HG02938 (cell line): ENCODE measurements at regions not wholly inside any gene's neighbourhood (a gene's known extent, or its start where the extent isn't known, plus 50 kb on each side); places are given as distances from the start of the nearest gene placed in this dataset.

ENCODE experiments used
- ATAC-seq: cut with Tn5 transposase; IDR thresholded peaks from one replicate; pipeline ENCODE4 v1.9.1; 2021; ENCODE audit warnings: mild to moderate bottlenecking, moderate library complexity; ENCODE audit not compliant: unreplicated experiment

DNA sequence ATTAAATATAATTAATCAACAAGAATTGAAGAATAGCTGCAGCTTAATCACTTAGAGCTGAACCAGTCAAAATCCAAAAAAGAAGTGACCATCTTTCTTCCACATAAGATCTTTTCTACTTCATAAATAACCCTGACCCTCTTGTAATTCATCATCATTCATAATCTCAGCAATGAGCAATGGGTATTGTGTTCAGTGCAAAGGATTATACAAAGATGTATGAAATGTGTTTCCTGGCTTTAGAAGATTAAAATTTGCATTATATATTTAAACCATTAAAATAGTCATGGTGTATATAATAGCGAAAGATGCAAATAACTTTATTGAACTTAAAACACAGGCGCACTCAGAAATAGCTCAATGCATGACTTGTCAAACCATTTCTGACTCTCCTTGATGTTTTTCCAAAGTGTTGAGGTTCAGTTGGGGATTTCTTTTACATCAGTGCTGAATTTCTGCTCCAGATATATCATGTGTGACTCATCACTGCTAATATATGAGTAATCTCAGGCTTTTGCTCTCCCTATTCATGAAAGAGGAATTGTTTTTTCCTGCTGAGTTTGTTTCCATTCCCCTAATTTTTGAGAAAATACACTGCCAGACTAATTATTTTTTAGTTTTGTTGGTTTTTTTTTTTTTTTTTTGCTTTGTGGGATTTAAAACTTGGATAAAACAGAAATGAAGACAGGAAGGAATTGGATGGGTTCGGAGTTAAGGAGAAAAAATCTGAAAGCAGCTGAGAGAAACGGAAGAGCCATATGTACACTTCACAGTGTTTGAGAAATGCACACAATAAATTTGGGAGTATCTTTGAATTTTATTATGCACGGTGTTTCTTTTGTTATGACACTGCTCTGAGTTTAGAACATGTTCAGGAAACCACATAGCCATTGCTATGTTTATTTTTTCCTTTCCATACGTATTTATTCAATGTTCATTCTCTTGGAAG lies 290.1 kb upstream of the PCDH7 start:
- no peak for ATAC-seq

DNA sequence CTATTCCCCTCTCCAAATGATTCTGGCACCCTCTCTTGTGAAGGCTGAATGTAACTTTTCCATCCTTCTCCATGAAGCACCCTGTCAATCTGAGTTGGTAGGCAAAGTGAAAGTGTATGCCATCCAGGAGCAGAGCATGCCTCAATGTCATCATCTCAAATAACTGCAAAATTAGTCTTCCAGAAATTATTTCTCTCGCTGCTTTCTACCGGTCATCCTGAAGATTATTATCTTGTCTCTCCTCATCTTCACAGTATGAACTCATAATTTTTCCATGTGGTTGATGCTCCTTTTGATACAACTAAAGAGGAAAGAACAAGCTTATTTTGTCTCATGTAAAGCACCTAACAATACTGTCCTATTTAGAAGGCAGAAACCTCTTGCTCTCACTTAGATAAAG lies 285.5 kb upstream of the PCDH7 start:
- no peak for ATAC-seq

DNA sequence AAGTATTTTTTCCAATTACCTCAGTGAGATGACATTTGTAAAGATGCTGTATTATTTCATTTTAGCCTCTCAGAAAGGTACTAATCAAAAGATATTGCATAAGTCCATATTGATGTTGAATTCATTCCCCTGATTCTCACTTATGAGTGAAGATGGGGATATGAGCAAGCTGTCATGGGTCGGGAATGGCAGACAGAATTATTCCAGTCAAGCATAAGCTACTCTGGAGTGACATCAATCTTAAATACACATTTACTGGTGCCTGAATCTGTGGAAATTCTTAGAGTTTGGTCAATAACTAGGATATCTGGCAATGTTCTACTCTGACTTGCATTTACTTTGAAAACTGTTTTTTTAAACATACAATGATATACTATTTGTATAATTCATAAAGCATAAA lies 283.8 kb upstream of the PCDH7 start:
- ATAC-seq, result no peak

DNA sequence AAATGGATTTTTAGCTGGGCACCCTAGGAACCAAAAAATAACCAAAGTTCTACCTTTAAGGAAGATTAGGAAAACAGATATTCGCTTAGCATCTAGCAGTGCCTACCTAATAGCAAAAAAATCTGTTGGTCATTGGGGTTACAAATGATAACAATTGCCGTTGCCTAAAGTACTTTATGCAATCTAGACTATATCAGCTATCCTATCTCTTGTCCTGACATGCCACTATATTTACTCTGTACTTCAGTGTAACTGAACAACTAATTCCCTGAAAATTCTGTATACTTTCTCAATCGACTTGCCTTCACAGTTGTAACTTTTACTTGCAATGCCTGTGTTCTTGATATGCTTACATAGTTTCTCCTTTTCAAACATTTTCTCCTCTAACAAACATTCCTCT lies 282.9 kb upstream of the PCDH7 start:
- ATAC-seq, result no peak

DNA sequence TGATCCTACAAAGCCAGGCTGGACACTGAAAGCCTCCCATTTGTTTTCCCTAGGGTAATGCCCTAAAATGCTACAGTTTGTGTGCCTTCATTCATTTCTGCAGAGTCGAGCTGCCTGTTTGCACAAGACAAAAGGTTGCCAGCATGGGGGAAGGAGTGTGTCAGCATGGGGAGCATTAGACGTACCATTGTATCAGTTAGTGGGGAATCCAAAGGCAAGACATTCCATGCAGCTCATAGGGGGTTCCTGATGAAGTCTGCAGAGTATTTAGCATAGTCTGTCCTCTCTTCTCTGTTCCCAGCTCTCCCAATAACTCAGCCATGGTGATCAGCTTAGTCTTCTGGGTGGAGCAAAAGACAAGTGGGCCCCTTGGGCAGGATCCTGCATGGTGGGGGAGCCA lies 276.9 kb upstream of the PCDH7 start:
- no peak for ATAC-seq

DNA sequence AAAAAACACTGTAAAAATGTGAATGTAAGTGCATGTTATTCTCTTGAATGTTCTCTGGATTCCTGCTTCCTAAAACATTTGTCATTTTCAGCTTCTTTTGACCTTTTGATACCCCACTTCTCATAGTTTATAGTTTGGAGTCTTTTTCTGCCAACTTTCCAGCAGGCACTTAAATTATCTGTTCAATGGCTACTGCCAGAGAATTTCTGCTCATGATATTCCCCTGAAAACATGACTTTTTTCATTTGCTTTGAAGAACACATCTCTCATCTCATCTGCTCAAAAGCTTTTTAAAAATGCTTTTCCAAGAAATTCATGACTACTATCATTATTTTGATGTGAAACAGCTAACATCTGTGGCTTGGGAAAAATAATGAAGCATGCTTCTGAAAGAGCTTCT lies 269.7 kb upstream of the PCDH7 start:
- no peak for ATAC-seq

DNA sequence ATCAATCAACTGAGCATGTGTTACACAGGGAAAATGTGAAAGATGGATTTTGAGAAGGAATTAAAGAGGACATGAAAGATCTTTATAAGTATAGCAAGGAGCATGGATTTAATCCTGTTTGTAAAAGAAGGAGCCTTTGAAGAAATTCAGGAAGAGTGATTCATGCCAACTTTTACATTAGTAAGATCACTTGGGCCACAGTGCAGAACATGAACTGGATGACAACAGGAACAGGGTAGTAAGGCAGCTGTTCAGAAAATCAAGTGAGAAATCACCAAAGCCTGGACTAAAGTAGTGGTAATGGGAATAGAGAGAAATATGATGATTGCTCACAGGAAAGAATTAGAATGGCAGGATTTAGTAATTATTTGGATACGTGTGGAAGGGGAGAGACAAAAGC lies 265.7 kb upstream of the PCDH7 start:
- no peak for ATAC-seq

DNA sequence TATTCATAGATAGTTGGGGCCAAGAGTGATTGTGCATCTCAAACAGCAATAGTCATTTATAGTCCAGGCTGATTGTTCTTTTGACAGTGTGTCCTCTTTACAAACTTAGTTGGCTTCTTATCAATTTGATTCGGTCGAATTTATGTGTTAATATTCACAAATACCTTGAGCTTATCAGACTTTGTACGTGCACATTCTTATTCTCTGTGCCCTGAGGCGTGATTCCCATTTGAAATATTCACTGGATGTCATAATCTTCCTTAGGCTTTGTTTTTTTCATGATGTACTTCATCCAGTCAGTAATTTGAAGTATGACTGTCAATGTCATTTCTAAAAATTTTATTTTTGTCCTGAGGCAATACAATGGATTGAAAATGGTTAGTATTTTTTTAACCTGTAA lies 263.5 kb upstream of the PCDH7 start:
- ATAC-seq, result no peak

DNA sequence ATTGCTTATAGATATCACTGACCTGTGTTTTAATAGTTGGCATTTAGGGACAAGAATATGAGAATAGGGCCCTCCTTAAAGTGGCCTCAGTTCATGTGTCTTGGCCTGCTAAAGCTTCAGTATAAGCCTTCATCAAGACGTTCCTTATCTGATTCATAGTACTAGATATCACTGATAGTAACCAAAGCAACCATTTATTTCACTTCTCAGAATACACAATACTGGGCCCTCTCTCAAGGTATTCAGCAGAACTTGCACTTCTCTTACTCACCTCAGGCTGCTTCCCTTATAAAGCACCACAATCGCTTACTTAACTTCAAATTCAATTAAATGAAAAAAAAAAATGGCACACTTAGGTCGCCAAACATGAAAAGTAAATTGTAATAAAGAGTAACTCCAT lies 259.4 kb upstream of the PCDH7 start:
- no peak for ATAC-seq

DNA sequence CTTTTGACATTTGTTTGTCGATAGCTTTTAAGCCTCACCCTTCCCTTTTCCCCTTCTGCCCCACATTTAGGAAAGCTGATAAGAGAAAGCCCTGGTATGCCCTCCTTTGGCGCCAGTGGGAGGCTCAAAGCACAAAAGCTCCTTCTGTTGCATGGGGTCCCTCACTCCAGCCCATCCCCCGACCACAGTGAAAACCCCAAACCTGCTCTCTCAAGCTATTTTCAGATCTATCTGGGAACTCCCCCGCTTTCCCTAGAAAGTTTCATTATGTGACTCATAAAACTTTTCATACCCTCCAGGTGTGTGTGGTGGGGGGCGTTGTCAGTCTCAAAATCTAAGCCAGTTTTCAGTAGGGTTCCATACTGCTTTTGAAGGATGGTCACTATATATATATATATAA lies 259.0 kb upstream of the PCDH7 start:
- no peak for ATAC-seq

DNA sequence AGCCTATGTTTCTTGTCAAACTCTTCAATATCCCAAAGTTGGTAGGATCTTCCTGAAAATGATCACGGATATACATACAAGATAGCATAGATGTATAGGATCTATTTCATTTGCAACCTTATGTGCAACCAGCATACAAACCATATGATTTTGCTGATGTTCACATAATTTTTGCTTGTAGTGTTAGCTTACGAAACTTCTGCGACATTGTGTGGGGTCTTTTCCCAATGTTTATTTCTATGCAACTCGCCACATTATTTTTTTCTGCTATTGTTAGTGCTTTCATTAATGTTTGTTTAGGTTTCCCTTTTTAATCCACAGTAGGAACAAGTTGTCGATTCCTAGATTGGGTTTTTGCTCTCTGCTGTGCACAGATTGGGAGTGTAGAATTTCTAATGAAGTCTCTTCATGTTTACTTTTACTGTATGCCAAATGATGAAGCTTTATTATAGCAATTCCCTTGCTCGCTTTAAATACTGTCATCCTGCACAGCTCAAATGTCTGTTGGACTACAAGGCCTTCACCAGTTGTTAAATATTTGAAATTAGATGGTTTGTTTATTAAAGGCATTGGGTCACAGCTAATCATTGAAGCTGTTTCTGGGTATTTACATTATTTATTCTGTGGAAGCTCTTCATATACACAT lies 257.6 kb upstream of the PCDH7 start:
- no peak for ATAC-seq

DNA sequence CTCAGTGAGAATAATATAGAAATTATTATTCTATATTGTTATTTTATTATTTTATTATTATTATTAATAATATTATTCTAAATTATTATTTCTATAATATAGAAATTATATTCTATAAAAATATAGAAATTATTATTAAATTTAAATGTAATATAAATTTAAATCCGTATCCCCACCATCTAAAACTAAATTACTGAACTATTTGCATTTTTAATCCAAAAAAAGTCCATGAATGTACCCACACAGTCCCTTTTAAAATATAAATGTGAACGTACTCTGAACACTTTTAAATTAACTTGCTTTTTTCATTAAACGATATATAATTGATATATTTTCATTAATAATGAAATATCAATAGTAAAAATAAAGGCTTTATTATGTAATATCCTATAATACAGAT lies 248.3 kb upstream of the PCDH7 start:
- ATAC-seq, result no peak

DNA sequence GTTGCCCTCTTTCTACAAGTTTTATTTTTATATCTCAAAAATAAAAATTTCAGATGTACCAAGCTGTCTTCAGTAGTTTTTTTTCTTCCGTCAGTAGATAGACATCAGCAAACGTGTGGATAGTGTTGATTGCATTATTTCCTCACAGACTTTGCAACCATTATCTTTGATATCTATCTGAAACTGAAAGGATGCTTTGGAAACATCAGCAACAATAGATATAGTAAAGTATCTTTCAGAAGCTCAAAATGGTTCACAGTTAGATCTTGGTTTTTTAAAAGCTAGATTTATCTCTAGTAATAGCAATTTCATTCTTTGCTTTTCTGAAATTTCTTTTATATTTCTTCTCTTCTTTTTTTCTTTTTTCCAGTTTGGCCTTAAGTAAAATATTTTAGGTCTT lies 246.9 kb upstream of the PCDH7 start:
- ATAC-seq, result no peak

DNA sequence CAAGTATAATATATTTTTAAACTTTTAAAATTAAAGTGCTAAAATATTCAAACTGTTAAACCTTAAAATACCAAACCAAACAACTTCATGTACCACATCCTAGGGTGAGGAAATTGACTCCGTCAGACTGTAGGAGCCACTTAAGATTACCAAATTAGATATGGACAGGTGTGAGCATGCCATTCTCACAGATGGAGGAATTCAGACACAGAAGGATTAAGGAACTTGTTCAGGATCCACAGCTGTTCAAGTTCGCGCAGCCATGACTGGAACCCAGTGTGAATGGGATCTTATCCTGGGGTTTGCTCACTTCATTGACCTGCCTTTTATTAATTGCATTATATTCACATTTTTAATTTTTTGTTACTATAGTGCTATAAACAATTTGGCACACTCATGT lies 224.9 kb upstream of the PCDH7 start:
- no peak for ATAC-seq

DNA sequence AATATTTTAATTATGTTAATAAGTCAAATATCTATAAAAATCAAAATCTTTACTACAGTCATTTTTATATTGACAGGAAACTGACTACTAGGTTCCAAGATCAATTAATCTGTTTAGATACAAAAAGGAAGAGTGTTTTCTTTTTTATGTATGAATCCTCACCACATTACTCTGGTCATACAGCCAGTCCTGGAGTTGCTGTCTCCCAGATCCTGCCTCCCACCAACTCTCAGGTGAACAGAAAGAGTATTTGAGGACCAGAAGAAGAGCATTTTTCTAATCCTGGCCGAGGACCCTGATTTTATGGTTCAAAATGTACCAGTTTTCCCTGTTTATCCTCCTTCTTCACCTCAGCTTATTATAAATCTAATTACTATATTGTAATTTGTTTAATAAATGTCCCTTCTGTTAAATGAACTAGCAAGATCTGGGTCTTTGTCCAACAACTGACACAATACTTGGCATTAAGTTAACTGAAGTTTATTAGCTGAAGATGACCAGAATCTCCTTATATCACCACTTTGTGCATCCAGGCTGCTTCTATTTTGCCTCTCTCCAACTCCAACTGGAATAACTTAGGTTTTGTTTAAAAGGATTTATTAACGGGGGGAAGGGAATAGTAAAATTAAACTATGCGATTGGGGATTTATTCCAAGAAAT lies 224.4 kb upstream of the PCDH7 start:
- ATAC-seq, result no peak

DNA sequence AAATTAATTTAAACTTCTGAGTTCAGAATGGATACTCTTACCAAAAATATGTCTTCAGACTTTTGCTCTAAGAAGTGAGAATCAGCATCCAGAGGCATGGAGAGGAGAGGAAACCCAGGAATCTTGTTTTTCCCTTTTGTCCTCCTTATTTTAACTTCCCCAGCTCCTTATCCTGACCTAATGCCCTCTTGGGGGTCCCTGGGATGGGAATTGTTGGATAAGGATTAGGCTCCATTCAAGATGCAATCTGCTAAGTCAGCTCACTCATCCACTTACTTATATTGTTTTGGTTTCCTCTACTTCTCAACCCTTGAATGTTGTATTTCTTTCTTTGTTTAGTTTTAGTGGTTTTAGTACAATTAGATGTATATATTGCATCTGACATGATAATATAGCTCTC lies 208.4 kb upstream of the PCDH7 start:
- no peak for ATAC-seq

DNA sequence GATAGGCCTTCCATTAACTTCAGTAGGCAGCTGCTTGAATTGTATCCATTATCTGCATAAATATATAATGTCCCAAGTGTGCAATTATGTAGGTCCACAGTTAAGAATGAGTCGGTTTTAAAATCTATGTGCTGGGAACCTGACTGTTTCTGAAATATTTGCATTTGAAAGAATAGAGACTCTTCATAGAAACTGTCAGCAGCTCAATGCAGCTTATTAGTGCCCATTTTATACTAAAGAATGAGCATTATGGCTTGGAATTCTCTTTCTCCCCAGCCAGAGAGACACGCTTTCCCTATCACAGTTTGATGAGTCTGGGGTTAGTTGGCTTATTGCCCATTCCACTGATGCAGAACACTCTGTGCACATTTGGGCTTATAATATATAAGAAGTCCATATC lies 202.0 kb upstream of the PCDH7 start:
- no peak for ATAC-seq

DNA sequence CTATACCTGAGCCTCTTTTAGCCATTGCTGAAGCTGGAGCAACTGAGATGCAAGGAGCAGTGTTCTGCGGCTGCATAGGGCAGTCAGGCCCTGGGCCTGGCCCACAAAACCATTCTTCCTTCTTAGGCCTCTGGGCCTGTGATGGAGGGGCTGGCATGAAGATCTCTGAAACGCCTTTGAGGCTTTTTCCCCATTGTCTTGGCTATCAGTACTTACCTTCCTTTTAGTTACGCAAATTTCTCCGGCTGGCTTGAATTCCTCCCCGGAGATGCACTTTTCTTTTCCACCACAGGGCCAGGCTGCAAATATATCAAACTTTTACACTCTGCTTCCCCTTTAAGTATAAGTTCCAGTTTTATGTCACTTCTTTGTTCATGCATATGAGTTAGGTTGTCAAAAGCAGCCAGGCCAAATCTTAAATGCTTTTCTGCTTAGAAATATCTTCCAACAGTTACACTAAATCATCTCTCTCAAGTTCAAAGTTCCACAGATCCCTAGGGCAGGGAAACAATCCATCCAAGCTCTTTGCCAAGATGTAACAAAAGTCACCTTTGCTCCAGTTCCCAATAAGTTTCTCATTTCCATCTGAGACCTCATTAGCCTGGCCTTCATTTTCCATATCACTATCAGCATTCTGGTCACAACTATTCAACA lies 194.4 kb upstream of the PCDH7 start:
- ATAC-seq, result no peak

DNA sequence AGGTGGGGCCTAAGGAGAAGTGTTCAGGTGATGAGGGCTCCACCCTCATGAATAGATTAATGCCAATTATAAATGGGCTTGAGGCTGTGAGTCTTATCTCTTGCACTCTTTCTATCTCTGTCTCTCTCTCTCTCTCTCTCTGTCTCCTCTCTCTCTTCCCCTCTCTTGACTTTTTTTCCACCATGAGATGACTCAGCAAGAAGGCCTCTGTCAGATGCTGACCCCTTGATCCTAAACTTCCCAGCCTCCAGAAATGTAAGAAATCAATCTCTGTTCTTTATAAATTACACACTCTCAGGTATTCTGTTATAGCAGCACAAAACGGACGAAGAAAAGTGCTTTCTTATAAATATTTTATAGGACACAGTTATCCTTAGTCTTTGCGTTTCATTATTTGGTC lies 184.9 kb upstream of the PCDH7 start:
- no peak for ATAC-seq

DNA sequence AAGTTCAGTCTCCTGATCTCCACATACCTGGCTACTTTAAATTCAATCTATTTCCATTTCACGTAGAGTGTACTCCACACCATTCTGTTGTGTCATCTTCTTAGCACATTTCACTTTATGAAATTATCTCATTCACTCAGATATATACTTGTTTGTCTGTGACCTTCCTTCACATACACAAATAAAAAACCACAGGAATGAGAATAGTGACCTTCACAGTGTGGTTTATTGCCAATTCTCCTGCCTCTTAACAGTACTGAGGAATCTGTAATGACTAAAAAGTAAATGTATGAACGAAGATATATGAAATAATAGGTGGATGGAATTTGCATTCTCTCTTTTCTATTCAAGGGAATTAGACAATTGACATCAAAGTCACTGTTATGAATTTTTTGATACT lies 183.9 kb upstream of the PCDH7 start:
- ATAC-seq, result no peak

DNA sequence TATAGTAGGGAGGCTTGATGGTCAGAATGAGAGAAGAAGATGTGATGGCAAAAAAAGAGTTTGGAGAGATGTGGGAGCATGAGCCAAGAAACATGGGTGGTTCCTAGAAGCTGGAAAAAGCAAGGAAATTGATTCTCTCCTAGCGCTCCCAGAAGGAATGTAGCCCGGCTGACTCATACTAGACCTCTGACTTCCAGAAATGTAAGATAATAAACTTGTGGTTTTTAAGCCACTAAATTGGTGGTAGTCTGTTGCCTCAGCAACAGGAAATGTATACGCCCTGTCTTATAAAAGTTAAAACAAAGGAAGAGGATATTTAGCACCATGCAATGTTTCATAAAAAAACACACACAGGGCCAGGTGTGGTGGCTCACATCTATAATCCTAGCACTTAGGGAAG lies 182.7 kb upstream of the PCDH7 start:
- ATAC-seq, result no peak

DNA sequence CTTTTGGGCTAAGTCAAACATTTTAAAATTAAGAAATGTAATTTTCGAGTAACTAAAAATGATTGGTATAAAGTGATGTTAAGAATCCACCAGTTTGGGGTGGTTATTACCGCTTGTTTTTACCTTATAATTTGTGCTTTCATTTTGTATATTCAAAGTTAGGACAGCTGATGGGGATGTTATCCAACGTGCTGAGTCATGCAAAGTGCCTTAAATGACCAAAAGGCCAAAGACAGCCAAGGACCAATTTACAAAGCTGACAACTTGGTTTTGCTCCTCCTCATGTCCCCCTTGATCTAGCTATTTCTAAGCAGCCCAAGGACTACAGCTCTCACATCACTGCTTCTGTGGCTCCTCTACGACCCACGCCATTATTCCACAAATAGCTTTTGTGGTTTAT lies 181.4 kb upstream of the PCDH7 start:
- no peak for ATAC-seq
